ENCODE measurements at regions not wholly inside any gene's neighbourhood (a gene's known extent, or its start where the extent isn't known, plus 50 kb on each side); places are given as distances from the start of the nearest gene placed in this dataset.
A peak's percentile ranks its signal among the peaks of the same experiment; 100 is the strongest.
"Not testable (repeated sequence)": the region's sequence is repeated elsewhere in the genome, so short reads cannot be mapped to it uniquely, and the experiment has no call there.

- no peak for DNase-seq (ENCODE audit: low read depth)
- no peak overlapping the region for H3K4me3 ChIP-seq (ENCODE audit: control insufficient read depth, low read depth, low read length)
- TF ChIP-seq, protein P1, sequence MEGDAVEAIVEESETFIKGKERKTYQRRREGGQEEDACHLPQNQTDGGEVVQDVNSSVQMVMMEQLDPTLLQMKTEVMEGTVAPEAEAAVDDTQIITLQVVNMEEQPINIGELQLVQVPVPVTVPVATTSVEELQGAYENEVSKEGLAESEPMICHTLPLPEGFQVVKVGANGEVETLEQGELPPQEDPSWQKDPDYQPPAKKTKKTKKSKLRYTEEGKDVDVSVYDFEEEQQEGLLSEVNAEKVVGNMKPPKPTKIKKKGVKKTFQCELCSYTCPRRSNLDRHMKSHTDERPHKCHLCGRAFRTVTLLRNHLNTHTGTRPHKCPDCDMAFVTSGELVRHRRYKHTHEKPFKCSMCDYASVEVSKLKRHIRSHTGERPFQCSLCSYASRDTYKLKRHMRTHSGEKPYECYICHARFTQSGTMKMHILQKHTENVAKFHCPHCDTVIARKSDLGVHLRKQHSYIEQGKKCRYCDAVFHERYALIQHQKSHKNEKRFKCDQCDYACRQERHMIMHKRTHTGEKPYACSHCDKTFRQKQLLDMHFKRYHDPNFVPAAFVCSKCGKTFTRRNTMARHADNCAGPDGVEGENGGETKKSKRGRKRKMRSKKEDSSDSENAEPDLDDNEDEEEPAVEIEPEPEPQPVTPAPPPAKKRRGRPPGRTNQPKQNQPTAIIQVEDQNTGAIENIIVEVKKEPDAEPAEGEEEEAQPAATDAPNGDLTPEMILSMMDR (conservative IDR thresholded peaks at IDR 0.05; ENCODE audit: control insufficient read depth, insufficient read depth, low read depth, low read length), result no peak
Observed at GRCh38 chr21:31420988-31421387, 76.9 kb upstream of the TIAM1 start.

DNA sequence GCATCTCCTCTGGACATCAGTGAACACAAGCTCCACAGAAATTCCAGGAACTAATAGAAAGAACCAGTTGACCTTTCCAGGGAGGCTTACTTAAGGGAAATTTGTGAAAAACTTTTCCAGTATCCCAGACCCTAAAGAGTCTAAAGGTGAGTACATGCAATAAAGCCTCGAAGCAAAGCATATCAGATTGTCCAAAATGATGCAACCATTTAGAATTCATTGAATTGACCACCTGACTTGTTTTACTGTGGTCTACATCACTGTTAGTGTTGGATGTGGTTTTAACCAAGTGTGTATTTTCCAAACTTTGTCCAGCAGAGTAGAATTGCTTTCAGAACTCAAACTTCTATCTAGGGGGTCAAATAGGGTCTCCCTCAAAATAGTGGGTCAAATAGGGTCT is 76.3 kb upstream of the TIAM1 start:
- TF ChIP-seq, protein P1 (conservative IDR thresholded peaks at IDR 0.05; ENCODE audit: control insufficient read depth, insufficient read depth, low read depth, low read length), result no peak
- DNase-seq (ENCODE audit: low read depth), result no peak
- H3K4me3 ChIP-seq (ENCODE audit: control insufficient read depth, low read depth, low read length), result no peak overlapping the region

GRCh38 chr21:31418377-31419001 is 74.4 kb upstream of the TIAM1 start:
- TF ChIP-seq, protein P1 (conservative IDR thresholded peaks at IDR 0.05; ENCODE audit: control insufficient read depth, insufficient read depth, low read depth, low read length), result no peak
- DNase-seq (ENCODE audit: low read depth), result no peak
- H3K4me3 ChIP-seq (ENCODE audit: control insufficient read depth, low read depth, low read length), result no peak overlapping the region

- H3K4me3 ChIP-seq (ENCODE audit: control insufficient read depth, low read depth, low read length); DNase-seq (ENCODE audit: low read depth): not testable (repeated sequence)
Observed at GRCh38 chr21:31417214-31417613, 73.2 kb upstream of the TIAM1 start.

- peak; percentile 50 for DNase-seq (ENCODE audit: low read depth)
- H3K4me3 ChIP-seq (ENCODE audit: control insufficient read depth, low read depth, low read length), result no peak overlapping the region
- TF ChIP-seq, protein P1 (conservative IDR thresholded peaks at IDR 0.05; ENCODE audit: control insufficient read depth, insufficient read depth, low read depth, low read length), result no peak
Observed at GRCh38 chr21:31416465-31416864, 72.4 kb upstream of the TIAM1 start.

DNA sequence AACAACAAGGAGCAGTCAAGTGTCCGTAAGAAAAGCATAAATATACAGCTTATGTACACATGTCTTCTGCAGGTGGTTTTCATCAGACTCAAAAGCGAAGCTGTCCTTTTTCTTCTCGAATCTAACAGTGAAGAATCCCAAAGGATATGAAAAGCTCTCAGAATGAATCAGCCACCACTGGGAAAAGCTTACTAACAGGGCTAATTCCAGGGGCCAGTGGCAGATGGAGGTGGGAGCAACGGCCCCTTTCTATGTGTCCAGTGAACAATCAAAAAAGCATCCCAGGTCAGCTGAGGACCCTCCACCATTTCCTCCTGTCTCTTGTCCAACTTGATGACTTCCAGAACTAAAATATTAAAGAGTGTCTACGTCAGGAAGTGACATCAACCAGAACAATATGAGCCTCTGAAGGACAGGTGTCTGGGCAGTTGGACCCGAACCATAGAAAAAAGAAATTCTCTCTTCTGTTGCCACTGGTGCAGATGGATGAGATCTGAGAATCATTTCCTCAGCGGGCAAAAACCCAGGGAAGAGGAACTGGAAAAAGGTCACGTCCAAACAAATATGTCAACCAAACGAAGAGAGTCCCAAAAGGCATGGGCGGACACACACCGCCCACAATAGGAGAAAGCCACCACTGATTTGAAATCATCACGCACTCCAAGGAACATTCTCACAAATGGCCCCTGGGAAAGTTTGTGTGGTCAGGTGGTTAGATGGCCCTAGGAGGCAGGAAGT is 70.4 kb upstream of the TIAM1 start:
- no peak overlapping the region for H3K4me3 ChIP-seq (ENCODE audit: control insufficient read depth, low read depth, low read length)
- DNase-seq (ENCODE audit: low read depth), result no peak
- TF ChIP-seq, protein P1 (conservative IDR thresholded peaks at IDR 0.05; ENCODE audit: control insufficient read depth, insufficient read depth, low read depth, low read length), result no peak

GRCh38 chr21:31413698-31414097 is 69.6 kb upstream of the TIAM1 start:
- no peak overlapping the region for H3K4me3 ChIP-seq (ENCODE audit: control insufficient read depth, low read depth, low read length)
- no peak for DNase-seq (ENCODE audit: low read depth)
- TF ChIP-seq, protein P1 (conservative IDR thresholded peaks at IDR 0.05; ENCODE audit: control insufficient read depth, insufficient read depth, low read depth, low read length), result no peak

Data from fibroblast of mammary gland (primary cell).